SU-DHL-6 (cell line): ENCODE measurements at regions not wholly inside any gene's neighbourhood (a gene's known extent, or its start where the extent isn't known, plus 50 kb on each side); places are given as distances from the start of the nearest gene placed in this dataset.
"Not testable (repeated sequence)": the region's sequence is repeated elsewhere in the genome, so short reads cannot be mapped to it uniquely, and the experiment has no call there.

Source experiments
- H2AFZ ChIP-seq: fragments of 200-600 bp; sonication (generic); 2 replicates; pipeline ENCODE4 v1.6.1; 2014; ENCODE audit warnings: low read depth, mild to moderate bottlenecking, moderate library complexity, mixed read lengths, antibody characterized with exemption, low read length; ENCODE audit not compliant: severe bottlenecking
- H3F3A ChIP-seq: fragments of 200-600 bp; shearing (Covaris generic); 2 replicates; pipeline ENCODE4 v1.6.0; 2016; ENCODE audit warnings: antibody characterized with exemption, mild to moderate bottlenecking; ENCODE audit not compliant: insufficient read depth
- H3K27ac ChIP-seq: fragments of 200-600 bp; sonication (generic); 2 replicates; pipeline ENCODE4 v1.5.1; 2016; ENCODE audit warnings: low read depth, mild to moderate bottlenecking, low read length, moderate library complexity, mixed read lengths
- H3K27me3 ChIP-seq: fragments of 200-600 bp; sonication (generic), shearing (Covaris generic); 2 replicates; pipeline ENCODE4 v1.6.0; 2014; ENCODE audit warnings: mild to moderate bottlenecking, low read length
- H3K36me3 ChIP-seq: fragments of 200-600 bp; sonication (generic); 2 replicates; pipeline ENCODE4 v1.6.1; 2014; ENCODE audit warnings: mild to moderate bottlenecking, low read length, mixed read lengths
- H3K4me2 ChIP-seq: fragments of 300-600, 200-600 bp; shearing (Covaris generic), sonication (generic); 2 replicates; pipeline ENCODE4 v1.6.0; 2014; ENCODE audit warnings: low read length, low read depth, mild to moderate bottlenecking; ENCODE audit not compliant: poor library complexity, severe bottlenecking
- H3K4me3 ChIP-seq: fragments of 200-600 bp; sonication (generic); 2 replicates; pipeline ENCODE4 v1.5.1; 2014; ENCODE audit warnings: antibody characterized with exemption, low read length, mild to moderate bottlenecking, mixed read lengths; ENCODE audit not compliant: insufficient read depth, poor library complexity, severe bottlenecking
- H3K79me2 ChIP-seq: fragments of 200-600 bp; sonication (generic); 2 replicates; pipeline ENCODE4 v1.6.1; 2014; ENCODE audit warnings: mild to moderate bottlenecking, low read length, moderate library complexity; ENCODE audit not compliant: insufficient read depth
- H3K9ac ChIP-seq: fragments of 200-600 bp; sonication (generic); 2 replicates; pipeline ENCODE4 v1.7.0; 2014; ENCODE audit warnings: mild to moderate bottlenecking, low read length
- H3K9me2 ChIP-seq: fragments of 200-600 bp; sonication (generic); replicated peaks from 2 replicates; pipeline ENCODE4 v1.6.1; 2014; ENCODE audit warnings: low read length; ENCODE audit not compliant: insufficient read depth
- H3K9me3 ChIP-seq: fragments of 200-600 bp; sonication (generic); 2 replicates; pipeline ENCODE4 v1.6.1; 2014; ENCODE audit warnings: low read length, mixed read lengths; ENCODE audit not compliant: insufficient read depth
- H4K20me1 ChIP-seq: fragments of 200-600 bp; sonication (generic); 2 replicates; pipeline ENCODE4 v1.6.1; 2014; ENCODE audit warnings: low read depth, mild to moderate bottlenecking, antibody characterized with exemption, low read length, moderate library complexity, mixed read lengths

- H3K27me3 ChIP-seq, H3K36me3 ChIP-seq, H3F3A ChIP-seq, H3K9me2 ChIP-seq, H3K4me3 ChIP-seq, H3K4me2 ChIP-seq, H3K9ac ChIP-seq, H3K27ac ChIP-seq, H3K79me2 ChIP-seq, H4K20me1 ChIP-seq, H2AFZ ChIP-seq, H3K9me3 ChIP-seq: not testable (repeated sequence)
These were observed 70.9 kb upstream of the GOLGA6L4 start for GRCh38 chr15:84164423-84165292.

GRCh38 chr15:84170029-84170428 is 65.5 kb upstream of the GOLGA6L4 start:
- not testable (repeated sequence) for H3K9me3 ChIP-seq, H3F3A ChIP-seq, H4K20me1 ChIP-seq, H3K4me2 ChIP-seq, H2AFZ ChIP-seq, H3K27me3 ChIP-seq, H3K9ac ChIP-seq, H3K79me2 ChIP-seq, H3K27ac ChIP-seq, H3K36me3 ChIP-seq, H3K4me3 ChIP-seq, H3K9me2 ChIP-seq

- H3K4me3 ChIP-seq, H3K9me2 ChIP-seq, H3K9me3 ChIP-seq, H3K9ac ChIP-seq, H3K79me2 ChIP-seq, H4K20me1 ChIP-seq, H3K36me3 ChIP-seq, H2AFZ ChIP-seq, H3K4me2 ChIP-seq, H3K27me3 ChIP-seq, H3F3A ChIP-seq, H3K27ac ChIP-seq: not testable (repeated sequence)
These were observed 62.4 kb upstream of the GOLGA6L4 start for GRCh38 chr15:84173231-84173610.
